Ishikawa (cell line): ENCODE measurements at regions not wholly inside any gene's neighbourhood (a gene's known extent, or its start where the extent isn't known, plus 50 kb on each side); places are given as distances from the start of the nearest gene placed in this dataset.

ENCODE experiments used
- CEBPB ChIP-seq: IDR thresholded peaks from 2 replicates; pipeline ENCODE4 v1.6.1; 2012
- CREB1 ChIP-seq: IDR thresholded peaks from 2 replicates; pipeline ENCODE4 v1.6.1; 2012; ENCODE audit warnings: low read depth
- EGR1 ChIP-seq: IDR thresholded peaks from 2 replicates; pipeline ENCODE4 v1.6.1; 2012
- EP300 ChIP-seq: IDR thresholded peaks from 2 replicates; pipeline ENCODE4 v1.6.1; 2012; ENCODE audit warnings: borderline replicate concordance
- FOXM1 ChIP-seq: IDR thresholded peaks from 2 replicates; pipeline ENCODE4 v1.6.1; 2012; ENCODE audit warnings: low read depth, borderline replicate concordance
- MAX ChIP-seq: IDR thresholded peaks from 2 replicates; pipeline ENCODE4 v1.6.1; 2012
- NFIC ChIP-seq: IDR thresholded peaks from 2 replicates; pipeline ENCODE4 v1.6.1; 2012
- RAD21 ChIP-seq: IDR thresholded peaks from 2 replicates; pipeline ENCODE4 v1.6.1; 2012; ENCODE audit warnings: low read depth
- REST ChIP-seq: IDR thresholded peaks from 2 replicates; pipeline ENCODE4 v1.6.1; 2012; ENCODE audit warnings: low read depth, mild to moderate bottlenecking
- TAF1 ChIP-seq: IDR thresholded peaks from 2 replicates; pipeline ENCODE4 v1.6.1; 2012; ENCODE audit warnings: low read depth, mild to moderate bottlenecking
- TCF12 ChIP-seq: IDR thresholded peaks from 2 replicates; pipeline ENCODE4 v1.6.1; 2012; ENCODE audit warnings: low read depth
- TEAD4 ChIP-seq: IDR thresholded peaks from 2 replicates; pipeline ENCODE4 v1.6.1; 2012
- USF1 ChIP-seq: IDR thresholded peaks from 2 replicates; pipeline ENCODE4 v1.6.1; 2012
- YY1 ChIP-seq: IDR thresholded peaks from 2 replicates; pipeline ENCODE4 v1.6.1; 2012; ENCODE audit warnings: low read depth
- ZBTB7A ChIP-seq: IDR thresholded peaks from 2 replicates; pipeline ENCODE4 v1.6.1; 2012; ENCODE audit warnings: low read depth

GRCh38 chr1:94743862-94744261, 76.3 kb upstream of the SLC44A3 start:
- TF ChIP-seq ZBTB7A, result no peak
- no peak for TF ChIP-seq EGR1
- no peak for TF ChIP-seq TAF1
- TF ChIP-seq TEAD4, result no peak
- TF ChIP-seq NFIC, result no peak
- no peak for TF ChIP-seq CEBPB
- no peak for TF ChIP-seq RAD21
- TF ChIP-seq TCF12, result no peak
- TF ChIP-seq FOXM1, result no peak
- TF ChIP-seq EP300, result no peak
- TF ChIP-seq USF1, result no peak
- TF ChIP-seq YY1, result no peak
- no peak for TF ChIP-seq CREB1
- no peak for TF ChIP-seq MAX
- TF ChIP-seq REST, result no peak

- TF ChIP-seq USF1 (no peak), TCF12 (no peak), CREB1 (no peak), TAF1 (no peak), CEBPB (no peak), NFIC (no peak), ZBTB7A (no peak), FOXM1 (no peak), MAX (no peak), YY1 (no peak)
Measured at GRCh38 chr1:94741996-94742395, 78.2 kb upstream of the SLC44A3 start.

DNA sequence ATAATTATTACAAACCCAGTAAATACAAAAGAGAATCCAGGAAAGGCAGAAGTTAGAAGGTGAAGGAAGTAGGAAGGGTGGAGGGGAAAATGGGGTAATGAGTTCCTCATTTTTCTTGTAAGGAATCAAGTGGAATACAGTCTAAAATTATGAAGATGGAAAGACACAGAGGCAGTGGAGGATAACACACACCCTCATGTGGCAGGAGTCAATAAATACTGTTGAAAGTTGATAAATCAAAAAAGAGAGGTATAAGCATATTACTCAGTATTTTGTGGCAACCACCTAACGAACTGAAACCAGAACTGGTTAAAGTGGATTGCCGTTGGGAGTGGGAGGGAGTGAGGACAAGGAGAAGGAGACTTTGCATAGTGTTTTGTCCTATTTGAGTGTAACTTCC, 78.6 kb upstream of the SLC44A3 start:
- TF ChIP-seq RAD21 (no peak), TAF1 (no peak), REST (no peak), TEAD4 (no peak), ZBTB7A (no peak), CEBPB (no peak), CREB1 (no peak), FOXM1 (no peak), NFIC (no peak)

- TF ChIP-seq MAX, result no peak
- no peak for TF ChIP-seq TEAD4
- TF ChIP-seq ZBTB7A, result no peak
- TF ChIP-seq RAD21, result no peak
- TF ChIP-seq NFIC, result no peak
- no peak for TF ChIP-seq USF1
- TF ChIP-seq FOXM1, result no peak
- TF ChIP-seq CEBPB, result no peak
- TF ChIP-seq REST, result no peak
- no peak for TF ChIP-seq EGR1
- no peak for TF ChIP-seq TAF1
- no peak for TF ChIP-seq YY1
- TF ChIP-seq TCF12, result no peak
- no peak for TF ChIP-seq EP300
Measured at GRCh38 chr1:94739521-94740061, 80.6 kb upstream of the SLC44A3 start.
